GF-D8 (cell line): ENCODE measurements at regions not wholly inside any gene's neighbourhood (a gene's known extent, or its start where the extent isn't known, plus 50 kb on each side); places are given as distances from the start of the nearest gene placed in this dataset.

Experiments
- DNase-seq: peaks from one replicate; lab custom pipeline; 2025; lab: John Stamatoyannopoulos, UW

- DNase-seq, result no peak
These were observed 126.8 kb downstream of the ADRA2A start for GRCh38 chr10:111203615-111204014.

GRCh38 chr10:111204838-111205237 lies 128.0 kb downstream of the ADRA2A start:
- no peak for DNase-seq

- no peak for DNase-seq
These were observed 129.7 kb downstream of the ADRA2A start for GRCh38 chr10:111206521-111206920.

- no peak for DNase-seq
These were observed 130.7 kb downstream of the ADRA2A start for GRCh38 chr10:111207500-111207899.

GRCh38 chr10:111208951-111209350 lies 132.1 kb downstream of the ADRA2A start:
- DNase-seq, result no peak

- no peak for DNase-seq
These were observed 132.9 kb downstream of the ADRA2A start for GRCh38 chr10:111209692-111210091.

- DNase-seq, result no peak
These were observed 134.4 kb downstream of the ADRA2A start for GRCh38 chr10:111211241-111211640.

- no peak for DNase-seq
These were observed 134.9 kb downstream of the ADRA2A start for GRCh38 chr10:111211706-111212105.

- no peak for DNase-seq
These were observed 145.1 kb downstream of the ADRA2A start for GRCh38 chr10:111221682-111222480.

- no peak for DNase-seq
These were observed 146.1 kb downstream of the ADRA2A start for GRCh38 chr10:111222961-111223360.

GRCh38 chr10:111231779-111232178 lies 154.9 kb downstream of the ADRA2A start:
- no peak for DNase-seq

- DNase-seq, result no peak
These were observed 156.6 kb downstream of the ADRA2A start for GRCh38 chr10:111233439-111233838.

GRCh38 chr10:111234234-111234913 lies 157.5 kb downstream of the ADRA2A start:
- DNase-seq, result no peak

- no peak for DNase-seq
These were observed 158.1 kb downstream of the ADRA2A start for GRCh38 chr10:111234914-111235302.

- no peak for DNase-seq
These were observed 163.5 kb downstream of the ADRA2A start for GRCh38 chr10:111240348-111240747.

GRCh38 chr10:111243126-111243525 lies 166.3 kb downstream of the ADRA2A start:
- no peak for DNase-seq

- no peak for DNase-seq
These were observed 169.3 kb downstream of the ADRA2A start for GRCh38 chr10:111246136-111246535.

- DNase-seq, result no peak
These were observed 170.1 kb downstream of the ADRA2A start for GRCh38 chr10:111246814-111247452.

GRCh38 chr10:111247781-111248389 lies 171.1 kb downstream of the ADRA2A start:
- no peak for DNase-seq

GRCh38 chr10:111249925-111250324 lies 173.1 kb downstream of the ADRA2A start:
- no peak for DNase-seq

GRCh38 chr10:111261081-111261615 lies 184.3 kb downstream of the ADRA2A start:
- DNase-seq, result no peak

- DNase-seq, result no peak
These were observed 188.5 kb downstream of the ADRA2A start for GRCh38 chr10:111265341-111265740.
